K562 (cell line): ENCODE measurements at regions not wholly inside any gene's neighbourhood (a gene's known extent, or its start where the extent isn't known, plus 50 kb on each side); places are given as distances from the start of the nearest gene placed in this dataset.

ENCODE experiments used
- ATAC-seq: fragments of 200-7000 bp; cut with Tn5 transposase; 3 replicates; pipeline ENCODE4 v1.9.1; 2020; ENCODE audit warnings: moderate library complexity
- BruUV-seq: library from RNA; stranded (reverse); fragments of 400-500 nt; replicated peaks from 2 replicates; lab custom pipeline; 2021; lab: Mats Ljungman, UMichigan
- CTCF ChIA-PET: fragments of 300-600 bp; formaldehyde crosslinking; extraction: SDS; loops from one replicate; lab custom pipeline; 2021; ENCODE audit warnings: low intra/inter-chr PET ratio; lab: Yijun Ruan, JAX
- POLR2A ChIA-PET: fragments of 300-600, 350-650 bp; sonication (Branson Sonifier 250); formaldehyde crosslinking; extraction: SDS; loops from one replicate; lab custom pipeline; 2021; ENCODE audit warnings: antibody characterized with exemption, inconsistent platforms; lab: Yijun Ruan, JAX
- DNase-seq, 4 experiments: peaks; one replicate each; pipeline versions ENCODE4 v3.0.0 to v3.0.0-alpha.2; 2011 to 2018; ENCODE audit warnings: low spot score in 3 of 4, mixed read lengths in 3 of 4; ENCODE audit errors: extremely low read depth in 1 of 4
- FAIRE-seq: peaks from 2 replicates; lab custom pipeline; 2011; peaks lifted over from hg19 to GRCh38; lab: Jason Lieb, UNC
- H2AFZ ChIP-seq: 2 replicates; pipeline ENCODE4 v1.6.0; 2011; ENCODE audit warnings: low read depth, low read length, control low read depth, inconsistent platforms
- H3K27ac ChIP-seq: fragments of 200-600 bp; 3 replicates; pipeline ENCODE4 v1.8.0; 2011; ENCODE audit warnings: low read depth, mild to moderate bottlenecking, control low read depth, inconsistent platforms, low read length, moderate library complexity, mixed read lengths; ENCODE audit errors: extremely low read depth
- H3K27me3 ChIP-seq, 2 experiments: fragments of 300-600 bp in 1 of 2; 2 replicates in 1 of 2; 3 replicates in 1 of 2; pipeline versions ENCODE4 v1.6.0 to v1.8.0; 2011; ENCODE audit warnings: inconsistent platforms in 2 of 2, low read length in 2 of 2, mild to moderate bottlenecking in 1 of 2, mixed read lengths in 1 of 2, moderate library complexity in 1 of 2; ENCODE audit not compliant: control insufficient read depth in 2 of 2, insufficient read depth in 2 of 2
- H3K36me3 ChIP-seq: fragments of 300-600 bp; 3 replicates; pipeline ENCODE4 v1.8.0; 2011; ENCODE audit warnings: mild to moderate bottlenecking, low read length, inconsistent platforms; ENCODE audit not compliant: control insufficient read depth, insufficient read depth
- H3K4me1 ChIP-seq, 2 experiments: fragments of 200-600 bp in 1 of 2; replicated peaks in 1 of 2; 2 replicates in 1 of 2; 3 replicates in 1 of 2; pipeline versions ENCODE4 v1.5.1 to v1.8.0; 2011; ENCODE audit warnings: inconsistent platforms in 2 of 2, low read length in 2 of 2, mild to moderate bottlenecking in 1 of 2, mixed read lengths in 1 of 2, moderate library complexity in 1 of 2; ENCODE audit not compliant: control insufficient read depth in 2 of 2, insufficient read depth in 2 of 2
- H3K4me2 ChIP-seq: 2 replicates; pipeline ENCODE4 v1.6.1; 2011; ENCODE audit warnings: low read length, control low read depth, inconsistent platforms, mixed read lengths; ENCODE audit not compliant: insufficient read depth
- H3K4me3 ChIP-seq: fragments of 200-600 bp; sonication (generic), shearing (Covaris generic); 2 replicates; pipeline ENCODE4 v1.5.1; 2016; ENCODE audit warnings: control low read depth, inconsistent platforms
- H3K79me2 ChIP-seq: fragments of 200-600 bp; 3 replicates; pipeline ENCODE4 v1.8.0; 2011; ENCODE audit warnings: low read length, inconsistent platforms; ENCODE audit not compliant: control insufficient read depth, insufficient read depth
- H3K9ac ChIP-seq, 2 experiments: 2 replicates each; pipeline versions ENCODE4 v1.6.0 to v1.6.1; 2011; ENCODE audit warnings: low read depth in 2 of 2, low read length in 2 of 2, control low read depth in 1 of 2, inconsistent platforms in 1 of 2, mild to moderate bottlenecking in 1 of 2, mixed read lengths in 1 of 2; ENCODE audit not compliant: insufficient read depth in 1 of 2
- H3K9me1 ChIP-seq: one replicate; pipeline ENCODE4 v1.6.0; 2011; ENCODE audit warnings: inconsistent platforms, mild to moderate bottlenecking, low read length, moderate library complexity; ENCODE audit not compliant: control insufficient read depth, insufficient read depth
- H3K9me3 ChIP-seq: replicated peaks from 2 replicates; pipeline ENCODE4 v1.5.1; 2011; ENCODE audit warnings: low read depth, low read length, inconsistent platforms; ENCODE audit not compliant: control insufficient read depth, insufficient read depth
- H4K20me1 ChIP-seq: replicated peaks from 2 replicates; pipeline ENCODE4 v1.6.1; 2011; ENCODE audit warnings: low read length, inconsistent platforms, mixed read lengths; ENCODE audit not compliant: control insufficient read depth, insufficient read depth
- BACH1 ChIP-seq: fragments of 200-800 bp; sonication (Bioruptor generic); IDR thresholded peaks from 2 replicates; pipeline ENCODE4 v1.6.1; 2016; ENCODE audit warnings: missing genetic modification characterization, missing compliant biosample characterization
- STAT5B ChIP-seq: fragments of 250-450 bp; sonication (Bioruptor Pico); IDR thresholded peaks from 2 replicates; pipeline ENCODE4 v1.8.0; 2021; ENCODE audit warnings: mild to moderate bottlenecking, inconsistent platforms
- XRCC5 ChIP-seq: fragments of 200-400 bp; formaldehyde crosslinking; IDR thresholded peaks from 2 replicates; pipeline ENCODE4 v1.6.1; 2017; ENCODE audit warnings: low read depth, mild to moderate bottlenecking, low read length
- ZNF41 ChIP-seq: fragments of 250-450 bp; sonication (Bioruptor Pico); conservative IDR thresholded peaks from 2 replicates; pipeline ENCODE4 v1.4.0; 2020; ENCODE audit warnings: mild to moderate bottlenecking
- WGBS: fragments of 100-300 bp; shearing (Covaris generic); methylation state at CpG from one replicate; pipeline ENCODE4 v1.1.6; 2016; ENCODE audit warnings: low coverage, mixed read lengths; ENCODE audit not compliant: insufficient coverage; ENCODE audit errors: missing lambda C conversion rate; 5-methylcytosine and 5-hydroxymethylcytosine counted together
- in situ Hi-C: fragments of 300-500 bp; cut with MboI; formaldehyde crosslinking; loops from 4 replicates; pipeline ENCODE4 v1.15.0; 2018; ENCODE audit warnings: inconsistent platforms, mixed read lengths
- intact Hi-C: fragments of 100-400 bp; cut with micrococcal nuclease; formaldehyde crosslinking; loops from 2 replicates; pipeline ENCODE4 v1.14.2; 2022
- TF ChIP-seq, protein P1 (sequence below): fragments of 450-650 bp; IDR thresholded peaks from 2 replicates; pipeline ENCODE4 v1.6.1; 2018; ENCODE audit warnings: mild to moderate bottlenecking, low read depth; ENCODE audit not compliant: partially characterized antibody

DNA sequence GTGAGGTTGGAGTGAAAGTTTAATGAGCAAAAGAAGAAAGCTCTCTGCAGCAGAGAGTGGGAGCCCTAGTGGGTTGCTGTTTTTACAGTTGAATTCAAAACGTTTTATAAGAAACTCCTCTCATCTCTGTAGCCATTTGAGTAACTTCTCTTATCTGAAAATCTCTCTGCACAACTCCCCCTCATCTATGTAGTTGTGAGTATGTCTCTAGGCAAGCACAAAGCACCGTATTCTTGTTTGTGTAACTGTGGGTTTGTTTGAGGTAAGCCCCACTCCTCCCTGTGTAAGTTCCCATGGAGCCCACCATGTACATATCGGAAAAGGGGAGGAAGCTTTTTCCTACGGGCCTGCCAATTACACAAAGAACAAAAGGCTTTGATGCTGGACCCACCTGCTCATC lies 56.5 kb upstream of the GOLGA6L2 start:
- TF ChIP-seq, protein P1, sequence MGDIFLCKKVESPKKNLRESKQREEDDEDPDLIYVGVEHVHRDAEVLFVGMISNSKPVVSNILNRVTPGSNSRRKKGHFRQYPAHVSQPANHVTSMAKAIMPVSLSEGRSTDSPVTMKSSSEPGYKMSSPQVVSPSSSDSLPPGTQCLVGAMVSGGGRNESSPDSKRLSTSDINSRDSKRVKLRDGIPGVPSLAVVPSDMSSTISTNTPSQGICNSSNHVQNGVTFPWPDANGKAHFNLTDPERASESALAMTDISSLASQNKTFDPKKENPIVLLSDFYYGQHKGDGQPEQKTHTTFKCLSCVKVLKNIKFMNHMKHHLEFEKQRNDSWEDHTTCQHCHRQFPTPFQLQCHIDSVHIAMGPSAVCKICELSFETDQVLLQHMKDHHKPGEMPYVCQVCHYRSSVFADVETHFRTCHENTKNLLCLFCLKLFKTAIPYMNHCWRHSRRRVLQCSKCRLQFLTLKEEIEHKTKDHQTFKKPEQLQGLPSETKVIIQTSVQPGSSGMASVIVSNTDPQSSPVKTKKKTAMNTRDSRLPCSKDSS, result no peak
- TF ChIP-seq XRCC5, result no peak
- no peak for TF ChIP-seq BACH1 (tag)
- TF ChIP-seq STAT5B (CRISPR knock-in tag), result no peak
- TF ChIP-seq ZNF41 (CRISPR knock-in tag), result no peak
- POLR2A ChIA-PET, result no interaction called here
- Histone ChIP-seq H3K4me1 (no peaks in the 10 kb centered on the region), H3K4me2 (no peak overlapping the region), H4K20me1 (no peaks in the 10 kb centered on the region), H2AFZ (no peak overlapping the region), H3K27me3 (no peaks in the 10 kb centered on the region), H3K9me1 (no peaks in the 10 kb centered on the region), H3K9me3 (no peaks in the 10 kb centered on the region), H3K4me3 (no peak overlapping the region), H3K36me3 (no peaks in the 10 kb centered on the region), H3K27ac (no peak overlapping the region), H3K79me2 (no peaks in the 10 kb centered on the region), H3K9ac (no peak overlapping the region)
- no TSS peak for BruUV-seq
- intact Hi-C loops, result no loop called here
- CTCF ChIA-PET, result no interaction called here
- no peak for ATAC-seq
- in situ Hi-C loops, result no loop called here
- no peak for DNase-seq
- FAIRE-seq, result no peak
- 3% methylated on average over 4 of the region's 4 CpGs for WGBS
